ENCODE measurements at regions not wholly inside any gene's neighbourhood (a gene's known extent, or its start where the extent isn't known, plus 50 kb on each side); places are given as distances from the start of the nearest gene placed in this dataset.

DNA sequence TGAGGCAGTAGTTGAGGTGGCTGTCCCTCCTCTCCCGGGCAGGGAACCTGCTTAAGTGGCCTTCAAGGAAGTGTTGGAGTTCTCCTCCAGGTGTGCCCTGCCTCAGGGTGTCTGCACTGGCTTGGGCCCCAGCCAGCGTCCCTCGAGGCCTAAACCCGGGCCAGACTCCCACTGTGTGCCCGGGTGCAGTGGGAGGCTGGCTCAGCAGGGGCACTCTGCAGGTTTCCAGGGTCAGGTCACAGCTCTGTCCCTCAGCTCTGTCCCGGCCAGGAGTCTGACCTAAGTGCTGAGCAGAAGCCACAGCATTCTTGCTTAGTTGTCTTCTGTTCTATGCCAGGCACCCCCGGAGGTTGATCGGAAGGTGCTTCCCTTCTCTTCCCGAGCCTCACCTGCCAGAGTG, 69.0 kb upstream of the OTOS start:
- DNase-seq = no peak

DNA sequence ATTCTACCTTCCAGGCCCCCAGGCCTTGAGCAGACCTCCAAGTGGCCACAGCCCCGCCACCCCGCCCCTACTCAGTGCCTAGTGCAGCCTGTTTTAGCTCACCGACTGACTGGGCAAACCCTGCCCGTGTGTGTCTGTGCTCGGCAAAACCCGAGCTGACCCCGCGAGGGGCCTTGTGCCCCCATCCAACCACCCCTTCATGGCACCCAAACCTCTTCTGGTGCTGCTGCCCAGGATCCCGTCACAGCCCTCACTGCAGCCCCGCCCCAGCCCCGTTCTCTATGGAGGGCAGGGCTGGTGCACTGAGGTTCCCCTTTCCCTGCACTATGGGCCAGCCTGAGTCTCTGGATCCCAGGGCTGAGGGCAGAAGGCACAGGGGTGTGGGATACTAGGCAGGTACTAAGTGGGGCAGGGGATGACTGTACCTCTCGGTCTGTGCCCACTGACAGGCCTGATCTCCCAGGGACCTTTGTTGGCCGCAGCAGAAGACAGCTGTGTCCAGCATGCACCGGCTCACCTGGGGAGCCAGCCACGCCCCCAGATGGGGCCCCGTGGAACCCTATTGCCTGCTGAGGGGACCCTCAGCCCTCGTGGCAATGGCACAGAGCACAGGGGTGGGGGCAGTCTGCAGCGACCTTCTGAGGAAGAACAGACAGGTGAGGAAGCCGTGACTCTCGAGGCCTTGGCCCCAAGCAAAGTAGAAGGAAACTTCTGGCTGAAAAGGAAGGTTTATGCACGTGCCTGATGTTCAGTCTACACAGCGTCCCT, 69.9 kb upstream of the OTOS start:
- DNase-seq = no peak

DNA sequence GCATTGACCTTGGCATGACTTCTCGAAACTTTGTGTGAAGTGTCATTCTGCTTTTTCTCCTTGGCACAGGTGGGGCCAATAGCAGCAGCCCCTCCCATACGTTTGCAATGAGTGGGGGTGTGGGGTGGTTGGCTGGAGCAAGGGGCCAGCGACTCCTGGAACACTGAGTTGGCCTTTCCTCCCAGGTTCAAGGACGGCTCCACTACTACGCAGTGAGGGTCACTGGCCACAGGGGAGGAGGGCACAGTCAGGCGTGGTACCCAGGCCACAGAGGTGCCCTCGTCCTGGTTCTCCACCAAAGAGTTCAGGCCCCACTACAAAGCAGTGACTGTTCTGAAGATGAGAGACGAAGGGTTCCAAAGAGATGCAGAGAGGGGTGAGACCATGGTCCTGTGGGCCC, 70.6 kb upstream of the OTOS start:
- DNase-seq = no peak

DNA sequence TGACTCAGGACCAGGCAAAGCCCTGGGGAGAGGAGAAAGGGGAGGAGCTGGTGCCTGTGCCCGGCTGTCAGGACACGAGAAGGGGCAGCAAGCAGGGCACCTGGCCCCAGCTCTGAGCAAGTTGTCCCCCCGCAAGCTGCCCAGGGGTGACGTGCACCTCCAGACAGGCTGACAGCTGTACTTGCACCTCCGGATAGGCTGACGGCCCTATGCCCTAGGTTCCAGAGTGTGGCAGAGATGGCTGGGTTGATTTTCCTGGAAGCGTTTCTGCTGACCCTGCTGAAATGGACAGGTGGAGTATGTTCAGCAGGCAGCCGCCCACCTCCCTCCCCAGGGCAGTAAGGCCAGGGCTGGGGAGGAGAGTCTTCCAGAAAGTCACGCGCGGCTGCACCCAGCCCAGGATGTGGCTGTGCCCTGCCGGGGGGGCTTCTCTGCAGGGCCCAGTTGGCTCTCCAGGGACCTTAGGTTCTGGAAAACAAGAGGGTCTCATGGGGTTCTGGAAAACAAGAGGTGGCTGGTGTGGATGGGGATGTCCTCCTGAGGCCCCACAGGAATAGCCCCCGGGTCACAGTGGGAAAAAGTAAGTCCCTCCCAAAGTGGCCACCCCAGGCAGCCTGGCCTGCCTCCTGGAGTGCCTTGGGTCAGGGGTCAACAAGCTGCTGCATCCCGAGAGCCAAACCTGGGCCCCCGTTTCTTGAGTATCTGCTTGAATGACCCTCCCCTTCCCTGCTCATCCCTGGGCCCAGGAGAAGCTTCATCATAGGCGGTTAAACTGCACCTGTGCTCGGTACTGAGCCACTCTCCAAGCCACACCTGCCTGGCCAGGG, 71.4 kb upstream of the OTOS start:
- DNase-seq = no peak

DNA sequence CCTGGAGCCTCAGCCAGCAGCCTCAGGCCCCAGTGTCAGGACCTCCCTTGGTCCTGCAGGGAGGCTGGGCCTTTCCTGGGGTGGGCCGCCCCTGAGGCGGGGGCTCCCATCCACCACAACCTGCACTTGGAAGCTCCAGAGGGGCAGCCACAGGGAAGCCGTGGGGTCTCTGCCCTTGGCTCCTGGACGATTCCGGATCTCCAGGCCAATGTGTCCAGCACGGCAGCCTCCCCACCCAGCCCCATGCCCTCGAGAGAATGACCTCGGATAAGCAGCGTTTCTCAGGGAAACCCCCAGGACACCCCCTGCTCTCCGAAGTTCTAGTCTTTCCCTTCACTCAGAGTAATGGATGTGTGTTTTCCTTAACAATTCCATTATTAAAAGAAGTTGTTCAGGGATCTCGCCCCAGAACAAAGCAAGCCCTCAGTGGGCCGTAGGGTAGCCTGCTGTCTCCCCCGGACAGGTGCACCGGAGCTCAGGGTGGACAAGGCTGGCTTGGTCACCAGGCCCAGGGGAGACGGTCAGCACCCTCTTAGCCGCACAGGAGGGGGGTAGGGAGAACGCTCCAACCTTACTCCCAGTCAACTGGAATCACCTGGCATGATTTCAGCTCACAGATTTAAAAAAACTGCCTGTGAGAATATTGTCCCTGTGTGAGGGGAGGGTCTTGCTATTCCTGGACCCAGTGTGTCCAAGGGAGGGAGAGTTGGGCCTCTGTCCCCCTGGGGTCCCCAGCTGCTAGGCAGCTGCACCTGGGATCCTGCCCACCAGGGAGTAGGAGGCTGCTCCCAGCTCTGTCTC, 72.2 kb upstream of the OTOS start:
- no peak for DNase-seq

DNA sequence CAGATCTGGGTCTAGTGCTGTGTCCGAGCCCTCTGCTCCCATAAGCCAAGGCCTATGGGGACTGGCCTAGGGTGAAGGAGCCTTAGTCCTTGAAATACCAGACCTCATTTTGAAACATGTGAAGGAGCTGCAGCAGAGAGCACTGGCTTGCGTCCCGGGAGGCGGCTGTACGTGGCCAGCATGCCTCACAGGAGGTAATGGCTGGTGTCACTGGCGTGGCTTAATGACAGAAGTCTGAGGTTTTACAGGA, 72.7 kb upstream of the OTOS start:
- DNase-seq = no peak

DNA sequence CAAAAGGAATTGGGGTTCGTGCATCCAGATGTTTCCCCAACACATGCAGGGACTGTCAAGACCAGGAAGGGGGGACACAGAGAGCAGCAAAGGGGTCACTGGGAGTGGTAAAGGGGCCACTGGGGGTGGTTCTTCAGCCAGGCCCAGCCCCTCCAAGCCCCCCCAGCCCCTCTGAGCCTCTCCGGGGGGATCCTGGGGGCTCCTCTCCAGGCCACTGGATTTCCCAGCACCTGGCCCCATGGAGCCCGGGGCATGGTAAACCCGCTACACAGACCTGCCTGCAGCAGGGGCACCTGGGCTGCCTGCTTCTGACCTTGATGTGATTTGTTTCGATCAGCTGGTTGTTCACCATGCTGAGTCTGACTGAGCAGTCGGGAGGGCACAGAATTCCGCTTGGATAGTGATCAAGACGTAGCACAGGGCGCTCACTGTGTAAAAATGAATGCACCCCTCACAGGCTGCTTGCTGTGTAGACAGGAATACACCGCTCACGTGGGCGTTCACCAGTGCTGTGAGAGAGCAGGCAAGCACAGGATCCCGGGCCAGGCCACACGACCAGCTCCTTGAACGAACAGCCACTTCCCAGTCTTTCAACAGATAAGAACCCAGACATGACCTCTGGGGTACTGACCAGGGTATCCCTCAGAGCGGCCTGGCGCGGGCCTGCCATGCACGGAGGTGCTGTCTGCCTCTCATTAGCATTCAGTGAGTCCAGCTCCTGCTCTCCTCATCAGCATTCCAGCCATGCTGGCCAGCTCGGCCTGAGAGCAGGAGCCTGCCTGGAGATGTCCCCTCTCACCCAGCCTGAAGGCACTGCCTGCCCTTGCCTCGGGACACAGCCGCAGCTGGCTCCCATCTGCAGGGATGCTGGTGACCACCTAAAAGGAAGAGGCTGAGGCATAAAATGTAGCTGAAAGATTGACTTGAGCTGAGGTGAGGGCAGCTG, 73.3 kb upstream of the OTOS start:
- no peak for DNase-seq

DNA sequence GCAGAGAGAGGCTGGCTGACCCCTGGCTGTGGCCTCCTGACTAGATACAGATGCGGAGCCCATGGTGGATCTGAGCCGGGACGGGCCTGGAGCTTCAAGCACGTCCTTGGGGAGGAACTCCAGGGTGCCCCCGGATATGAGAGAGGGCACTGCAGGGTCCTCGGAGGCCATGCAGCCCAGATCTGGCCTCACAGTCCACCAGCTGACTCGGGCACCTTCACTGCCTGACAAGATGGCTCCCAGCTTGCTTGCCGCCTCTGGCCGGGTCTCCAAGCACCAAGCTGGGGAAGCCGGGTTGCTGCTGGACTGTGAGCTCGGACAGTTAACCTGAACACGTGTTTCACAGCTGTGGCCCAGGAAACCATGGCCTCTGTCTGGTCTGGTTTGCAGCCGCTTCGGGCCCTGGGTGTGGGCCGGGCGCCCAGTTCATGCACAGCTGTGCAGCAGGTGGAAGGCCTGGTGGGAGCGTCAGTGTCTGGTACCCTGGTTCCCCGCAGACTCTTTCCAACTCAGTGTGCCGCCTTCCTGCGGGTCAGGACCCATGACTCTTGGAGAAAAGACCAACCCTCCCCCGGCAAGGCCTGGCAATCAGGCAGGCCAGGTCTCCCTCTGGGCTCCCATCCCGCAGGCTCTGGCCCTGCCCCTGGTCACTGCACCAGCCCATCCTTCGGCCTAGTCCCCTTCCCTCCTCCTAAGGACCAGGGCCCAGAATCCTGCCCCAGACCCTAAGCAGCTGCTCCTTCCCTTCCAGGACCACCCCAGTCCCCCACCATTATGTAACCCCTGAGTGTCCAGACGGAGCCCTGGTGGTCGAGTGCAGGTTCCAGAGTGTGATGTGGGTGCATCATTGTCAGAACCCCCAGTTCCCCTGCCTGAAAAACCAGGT, 74.6 kb upstream of the OTOS start:
- DNase-seq = no peak

DNA sequence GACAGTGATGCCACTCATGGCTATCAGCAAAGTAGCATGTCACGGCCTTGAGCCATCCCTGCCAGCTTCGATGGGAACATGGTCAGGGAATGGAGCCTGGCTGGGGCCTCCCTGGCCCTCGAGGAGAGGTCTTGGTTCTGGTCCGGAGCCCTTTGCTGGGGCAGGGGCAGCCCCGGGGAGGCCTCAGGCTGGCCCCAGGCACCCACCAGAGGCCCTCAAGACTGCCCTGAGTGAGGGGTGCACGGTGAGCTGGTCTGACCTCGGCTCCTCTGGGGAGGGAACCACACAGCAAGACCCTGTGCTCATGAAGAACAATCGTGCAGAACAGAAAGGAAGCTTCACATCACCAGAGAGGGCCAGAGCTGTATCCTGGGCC, 75.2 kb upstream of the OTOS start:
- DNase-seq = no peak

DNA sequence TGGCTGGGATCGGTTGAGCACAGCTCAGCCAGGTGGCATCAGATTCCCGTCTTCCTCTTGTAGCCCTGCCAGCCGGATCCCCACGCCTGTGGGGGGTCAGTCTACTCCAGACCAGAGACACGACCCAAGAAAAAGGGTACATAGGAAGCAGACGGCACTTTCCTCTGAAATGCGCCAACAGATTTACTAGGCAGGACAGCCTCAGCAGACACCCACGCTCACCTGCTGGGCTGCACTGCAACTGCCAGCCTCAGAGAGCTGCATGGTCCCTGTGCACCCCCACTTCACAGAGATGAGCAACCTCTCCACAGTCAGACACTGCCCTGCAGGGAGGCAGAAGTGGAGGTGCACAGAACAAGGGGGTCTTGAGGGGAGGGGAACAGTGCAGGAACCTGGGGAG, 75.7 kb upstream of the OTOS start:
- DNase-seq = no peak

DNA sequence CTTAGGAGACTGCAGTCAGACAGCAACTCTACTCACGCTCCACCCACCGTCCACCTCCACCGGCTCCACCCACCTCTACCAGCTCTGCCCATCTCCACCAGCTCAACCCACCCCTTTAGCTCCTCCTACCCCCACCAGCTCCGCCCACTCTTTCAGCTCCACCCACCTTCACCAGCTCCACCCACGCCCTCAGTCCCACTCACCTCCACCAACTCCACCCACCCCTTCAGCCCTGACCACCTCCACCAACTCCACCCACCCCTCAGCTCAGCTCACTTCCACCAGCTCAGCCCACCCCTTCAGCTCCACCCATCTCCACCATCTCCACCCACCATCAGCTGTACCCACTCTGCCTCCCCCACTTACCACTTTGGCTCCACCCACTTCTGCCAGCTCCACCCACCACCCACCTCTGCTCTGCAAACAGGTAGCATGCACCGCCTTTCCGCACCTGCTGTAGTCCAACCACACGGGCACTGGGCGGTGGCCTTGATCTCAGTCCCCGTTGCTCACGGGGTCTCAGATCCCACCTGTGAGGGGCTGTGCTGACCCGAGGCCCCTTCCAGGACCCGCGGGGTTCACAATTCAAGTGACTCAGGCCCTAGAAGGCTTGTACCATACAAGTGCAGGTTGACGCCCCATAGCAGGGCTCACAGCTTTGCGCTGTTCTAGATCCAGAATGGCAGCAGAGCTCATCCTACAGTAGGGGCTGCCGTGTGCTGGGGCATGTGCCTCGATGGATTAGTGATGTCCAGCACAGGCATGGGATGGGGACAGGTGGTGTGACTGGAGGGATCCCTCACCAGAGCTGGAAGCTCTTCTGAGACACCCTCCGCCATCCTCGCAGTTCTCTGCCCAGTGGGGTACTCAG, 77.2 kb upstream of the OTOS start:
- DNase-seq = no peak

DNA sequence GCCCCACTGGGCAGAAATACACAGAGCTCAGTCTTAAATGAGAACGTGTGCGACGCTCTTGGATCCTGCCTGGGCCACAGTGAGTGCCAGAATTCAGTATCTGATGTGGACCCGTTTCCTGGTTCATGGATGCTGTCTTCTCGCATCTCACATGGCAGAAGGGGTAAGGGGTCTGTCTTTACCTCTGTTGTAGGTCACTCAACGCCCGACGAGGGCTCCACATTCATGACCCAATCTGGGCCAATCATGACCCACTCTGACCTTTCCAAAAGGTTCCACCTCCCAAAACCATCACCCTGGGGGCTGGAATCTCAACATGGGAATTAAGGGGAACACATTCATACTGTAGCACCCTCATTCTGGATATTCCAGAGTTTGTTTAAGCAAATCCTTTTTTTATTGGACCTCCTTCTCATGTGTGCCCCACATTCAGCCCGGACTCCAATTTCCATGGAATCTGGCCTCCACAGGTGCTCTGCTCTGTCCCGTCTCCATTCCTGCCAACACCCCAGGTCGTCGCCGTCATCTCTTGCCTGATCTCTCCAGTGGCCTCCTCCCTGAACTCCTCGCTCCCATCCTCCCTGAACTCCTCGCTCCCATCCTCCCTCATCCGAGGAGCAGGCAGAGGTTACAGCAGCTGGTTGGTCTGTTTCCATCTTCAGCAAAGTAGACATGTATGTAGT, 78.9 kb upstream of the OTOS start:
- DNase-seq = no peak

DNA sequence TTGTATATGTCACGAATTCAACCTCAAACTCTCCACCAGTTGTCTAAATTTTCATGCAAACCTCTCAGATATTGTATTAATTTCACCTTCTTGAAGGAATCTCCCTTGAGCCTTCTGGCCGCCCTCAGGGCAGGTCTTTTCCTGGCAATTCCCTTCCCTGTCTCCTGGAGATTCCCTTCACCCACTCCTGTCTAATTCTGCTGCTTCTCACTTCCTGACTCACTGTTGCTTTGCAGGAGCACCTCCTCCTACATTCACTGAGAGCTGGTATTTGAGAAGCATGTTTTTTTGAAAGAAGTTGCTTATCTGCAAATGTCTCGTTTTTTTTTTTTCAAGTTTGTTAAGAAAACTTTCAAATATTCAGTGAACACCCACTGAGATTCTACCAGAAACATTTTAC, 79.9 kb upstream of the OTOS start:
- DNase-seq = no peak

DNA sequence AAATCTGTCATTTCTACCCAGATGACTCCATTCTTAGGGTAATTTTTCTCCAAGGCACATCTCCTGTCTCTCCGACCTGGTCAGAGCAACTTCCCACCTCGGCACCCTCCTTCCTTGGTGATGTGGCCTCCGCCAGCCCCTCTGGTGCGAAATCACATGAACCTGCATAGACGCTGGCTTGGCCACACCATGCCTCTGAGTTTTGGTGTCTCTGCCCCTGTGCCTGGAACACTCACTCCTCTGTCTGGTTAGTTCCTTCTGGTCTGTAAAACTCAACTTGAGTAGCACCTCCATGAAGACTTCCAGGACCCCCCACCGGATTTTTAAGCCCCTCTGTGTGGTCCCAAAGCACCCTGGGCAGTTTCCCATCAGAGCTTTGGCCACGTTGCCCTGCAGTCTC, 83.2 kb upstream of the OTOS start:
- DNase-seq = no peak

DNA sequence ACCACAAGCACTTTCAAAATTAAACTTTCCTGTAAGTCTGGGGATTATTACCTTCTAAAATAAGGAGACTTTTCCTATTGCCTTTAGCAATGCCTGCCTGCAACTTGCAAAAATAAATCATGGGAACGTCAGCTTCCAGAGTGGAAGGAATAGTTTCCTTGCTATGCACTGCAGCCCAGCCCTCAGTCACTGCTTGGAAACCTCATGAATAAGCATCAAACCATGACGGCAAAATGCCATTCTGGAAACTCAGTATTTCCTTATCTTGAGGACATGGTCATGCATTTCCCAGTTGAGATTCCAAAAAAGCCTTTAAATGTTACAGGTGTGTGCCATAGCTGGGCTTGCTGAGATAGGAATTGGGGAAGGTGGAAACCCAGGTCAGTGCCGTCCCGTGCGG, 84.2 kb upstream of the OTOS start:
- DNase-seq = no peak

DNA sequence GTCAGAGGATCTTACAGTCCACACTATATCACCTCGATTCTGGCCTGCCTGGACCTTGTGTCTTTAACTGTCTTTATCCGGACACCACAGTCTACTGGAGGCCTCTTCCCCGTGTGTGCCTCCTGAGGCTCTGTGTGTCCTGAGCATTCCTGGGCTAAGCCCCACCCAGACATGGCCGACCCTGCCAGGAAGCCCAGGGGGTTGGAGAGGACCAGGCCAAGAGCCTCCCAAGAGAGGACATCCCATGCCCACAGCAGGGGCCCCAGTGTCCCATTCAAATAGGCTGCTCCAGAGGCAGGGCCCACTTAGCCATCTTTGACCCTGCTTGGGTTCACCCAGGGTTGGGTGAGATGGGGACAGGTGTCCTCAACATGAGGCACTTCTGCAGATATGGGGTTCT, 84.7 kb upstream of the OTOS start:
- no peak for DNase-seq

DNA sequence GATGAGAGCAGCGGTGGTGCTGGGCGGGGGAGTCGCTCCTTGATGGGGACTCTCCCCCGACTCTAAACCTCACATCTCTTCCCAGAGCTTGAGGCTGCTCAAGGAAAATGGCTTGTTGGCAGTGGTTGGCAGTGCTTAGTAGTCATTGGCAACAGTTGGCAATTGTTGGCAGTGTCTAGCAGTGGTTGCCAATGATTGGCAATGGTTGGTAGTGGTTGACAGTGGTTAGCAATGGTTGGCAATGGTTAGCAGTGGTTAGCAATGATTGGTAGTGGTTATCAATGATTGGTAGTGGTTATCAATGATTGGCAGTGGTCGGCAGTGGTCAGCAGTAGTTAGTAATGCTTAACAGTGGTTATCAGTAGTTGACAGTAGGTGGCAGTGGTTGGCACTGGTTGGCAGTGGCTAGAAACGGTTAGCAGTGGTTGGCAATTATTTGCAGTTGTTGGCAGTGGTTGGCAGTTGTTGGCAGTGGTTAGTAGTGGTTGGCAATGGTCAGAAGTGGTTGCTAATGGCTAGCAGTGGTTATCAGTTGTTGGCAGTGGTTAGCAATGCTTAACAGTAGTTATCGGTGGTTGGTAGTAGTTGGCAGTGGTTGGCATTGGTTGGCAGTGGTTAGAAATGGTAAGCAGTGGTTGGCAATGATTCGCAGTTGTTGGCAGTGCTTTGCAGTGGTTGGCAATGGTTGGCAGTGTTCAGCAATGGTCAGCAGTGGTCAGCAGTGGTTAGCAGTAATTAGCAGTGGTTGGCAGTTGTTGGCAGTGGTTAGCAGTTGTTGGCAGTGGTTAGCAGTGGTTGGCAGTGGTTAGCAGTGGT, 85.4 kb upstream of the OTOS start:
- no peak for DNase-seq

DNA sequence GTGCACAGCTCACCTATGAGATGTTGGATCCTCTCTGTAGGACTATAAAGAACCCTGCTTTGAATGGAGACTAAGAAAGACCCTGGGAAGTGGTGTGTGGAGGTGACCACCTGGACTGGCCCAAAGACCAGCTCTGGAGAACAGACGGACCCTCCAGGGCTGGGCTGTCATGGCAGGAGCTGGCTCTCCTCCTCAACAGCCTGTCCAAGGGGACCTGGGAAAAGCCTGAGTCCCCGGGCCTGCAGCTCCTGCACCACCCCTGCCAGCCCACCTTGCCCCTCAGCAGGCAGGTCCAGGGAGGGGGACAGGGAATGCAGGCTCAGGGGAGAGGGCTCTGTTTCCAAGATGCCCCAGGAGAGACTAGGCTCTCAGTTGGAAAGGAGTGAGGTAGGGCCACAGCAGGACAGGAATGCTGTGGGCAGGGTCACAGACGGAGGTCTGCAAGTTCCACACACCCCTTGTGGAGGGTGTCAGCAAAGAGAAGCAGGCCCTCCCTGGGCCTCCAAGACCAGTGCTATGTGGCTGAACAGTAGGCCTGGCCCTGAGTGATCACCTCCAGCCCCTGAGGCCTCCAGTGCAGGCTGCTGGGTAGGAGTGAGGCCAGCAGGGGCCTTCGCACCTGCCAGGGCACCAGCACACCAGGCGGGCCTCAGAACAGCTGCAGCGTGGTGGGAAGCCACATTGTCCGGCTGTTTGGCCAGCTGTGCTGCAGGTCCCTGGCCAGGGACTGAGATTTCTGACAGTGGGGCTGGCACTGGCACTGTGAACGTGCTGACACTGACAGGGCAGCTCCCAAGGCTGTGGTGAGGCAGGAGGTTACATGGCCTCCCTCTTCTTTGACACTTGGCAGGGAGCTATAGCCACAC, 86.4 kb upstream of the OTOS start:
- DNase-seq = no peak
